OCI-LY3 (cell line): ENCODE measurements at regions not wholly inside any gene's neighbourhood (a gene's known extent, or its start where the extent isn't known, plus 50 kb on each side); places are given as distances from the start of the nearest gene placed in this dataset.

ENCODE experiments used
- H2AFZ ChIP-seq: fragments of 200-600, 300-600 bp; shearing (Covaris generic); 2 replicates; pipeline ENCODE4 v1.6.0; 2014; ENCODE audit warnings: antibody characterized with exemption, low read depth, low read length
- H3K27ac ChIP-seq: fragments of 200-600, 300-600 bp; sonication (generic); 2 replicates; pipeline ENCODE4 v1.5.1; 2014; ENCODE audit warnings: mild to moderate bottlenecking, low read length, moderate library complexity, mixed read lengths
- H3K27me3 ChIP-seq: fragments of 200-600, 300-600 bp; sonication (generic); 2 replicates; pipeline ENCODE4 v1.6.1; 2014; ENCODE audit warnings: low read depth, low read length, mixed read lengths
- H3K36me3 ChIP-seq: fragments of 200-600, 300-600 bp; sonication (generic); replicated peaks from 2 replicates; pipeline ENCODE3; 2014; ENCODE audit warnings: low read depth, low read length, mixed read lengths
- H3K4me1 ChIP-seq: fragments of 300-600, 200-600 bp; sonication (generic); 2 replicates; pipeline ENCODE4 v1.6.1; 2014; ENCODE audit warnings: low read length, mixed read lengths
- H3K4me2 ChIP-seq: fragments of 200-600, 300-600 bp; sonication (generic); 2 replicates; pipeline ENCODE4 v1.6.1; 2014; ENCODE audit warnings: low read length, mixed read lengths
- H3K4me3 ChIP-seq: fragments of 300-600, 200-600 bp; sonication (generic); 2 replicates; pipeline ENCODE4 v1.5.1; 2014; ENCODE audit warnings: antibody characterized with exemption, mild to moderate bottlenecking, low read length, moderate library complexity
- H3K79me2 ChIP-seq: fragments of 300-600, 200-600 bp; shearing (Covaris generic); 2 replicates; pipeline ENCODE4 v1.6.1; 2014; ENCODE audit warnings: mild to moderate bottlenecking, low read length, mixed read lengths
- H3K9ac ChIP-seq: fragments of 300-600, 200-600 bp; shearing (Covaris generic); 2 replicates; pipeline ENCODE4 v1.6.0; 2014; ENCODE audit warnings: mild to moderate bottlenecking, low read length, moderate library complexity
- H3K9me3 ChIP-seq: fragments of 200-600, 300-600 bp; shearing (Covaris generic); 2 replicates; pipeline ENCODE4 v1.6.1; 2014; ENCODE audit warnings: low read length, mixed read lengths; ENCODE audit not compliant: insufficient read depth
- H4K20me1 ChIP-seq: fragments of 200-600, 300-600 bp; sonication (generic); 2 replicates; pipeline ENCODE4 v1.6.1; 2016; ENCODE audit warnings: low read length, mixed read lengths; ENCODE audit not compliant: insufficient read depth
- EZH2phosphoT487 ChIP-seq: fragments of 200-600 bp; shearing (Covaris generic); IDR thresholded peaks from 2 replicates; pipeline ENCODE4 v1.6.1; 2018; ENCODE audit warnings: antibody characterized with exemption, mixed run types, low read depth
- TF ChIP-seq, protein P1 (sequence below): fragments of 200-600, 300-600 bp; sonication (generic); IDR thresholded peaks from 2 replicates; pipeline ENCODE4 v1.5.1; 2014; ENCODE audit warnings: antibody characterized with exemption, low read length, low read depth

DNA sequence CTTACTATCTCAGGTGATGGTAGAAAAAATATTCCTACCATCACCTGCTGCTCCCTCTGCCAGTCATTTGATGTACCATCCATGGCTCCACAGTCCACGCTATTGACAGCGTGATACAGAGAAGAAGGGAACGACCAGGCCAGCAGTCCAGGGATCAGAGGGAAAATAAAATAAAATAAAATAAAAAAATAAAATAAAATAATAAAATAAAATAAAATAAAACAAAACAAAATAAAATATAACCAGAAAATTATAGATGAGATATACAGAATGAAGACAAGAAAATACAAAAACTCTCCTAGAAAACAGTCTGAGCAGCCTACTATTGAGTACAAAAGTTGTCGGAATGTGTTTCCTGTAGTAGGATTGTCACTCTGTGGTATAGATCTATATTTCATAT, 619.4 kb upstream of the TMPRSS15 start:
- no peak for TF ChIP-seq EZH2phosphoT487
- TF ChIP-seq, protein P1, sequence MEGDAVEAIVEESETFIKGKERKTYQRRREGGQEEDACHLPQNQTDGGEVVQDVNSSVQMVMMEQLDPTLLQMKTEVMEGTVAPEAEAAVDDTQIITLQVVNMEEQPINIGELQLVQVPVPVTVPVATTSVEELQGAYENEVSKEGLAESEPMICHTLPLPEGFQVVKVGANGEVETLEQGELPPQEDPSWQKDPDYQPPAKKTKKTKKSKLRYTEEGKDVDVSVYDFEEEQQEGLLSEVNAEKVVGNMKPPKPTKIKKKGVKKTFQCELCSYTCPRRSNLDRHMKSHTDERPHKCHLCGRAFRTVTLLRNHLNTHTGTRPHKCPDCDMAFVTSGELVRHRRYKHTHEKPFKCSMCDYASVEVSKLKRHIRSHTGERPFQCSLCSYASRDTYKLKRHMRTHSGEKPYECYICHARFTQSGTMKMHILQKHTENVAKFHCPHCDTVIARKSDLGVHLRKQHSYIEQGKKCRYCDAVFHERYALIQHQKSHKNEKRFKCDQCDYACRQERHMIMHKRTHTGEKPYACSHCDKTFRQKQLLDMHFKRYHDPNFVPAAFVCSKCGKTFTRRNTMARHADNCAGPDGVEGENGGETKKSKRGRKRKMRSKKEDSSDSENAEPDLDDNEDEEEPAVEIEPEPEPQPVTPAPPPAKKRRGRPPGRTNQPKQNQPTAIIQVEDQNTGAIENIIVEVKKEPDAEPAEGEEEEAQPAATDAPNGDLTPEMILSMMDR: no peak

DNA sequence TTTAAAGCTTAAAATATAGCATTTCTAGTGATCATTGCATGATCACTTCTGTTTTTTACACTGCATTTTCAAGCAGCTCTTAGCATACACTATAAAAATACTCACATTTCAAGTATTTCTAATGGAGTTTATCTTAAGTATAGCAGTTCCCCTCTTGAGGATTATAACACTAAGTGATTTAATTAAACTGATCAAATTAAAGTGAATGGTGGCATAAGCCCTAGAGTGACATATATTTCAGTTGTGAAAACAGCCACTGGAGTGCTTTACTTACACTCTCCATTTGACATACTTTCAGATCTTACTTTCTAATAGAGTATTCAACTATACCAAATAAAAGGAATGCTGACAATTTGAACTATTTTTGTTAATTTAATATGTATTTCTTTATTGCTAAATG, 623.3 kb upstream of the TMPRSS15 start:
- Histone ChIP-seq H3K27me3 (no peaks in the 10 kb centered on the region), H3K4me3 (no peak overlapping the region), H3K79me2 (no peaks in the 10 kb centered on the region), H3K9me3 (no peaks in the 10 kb centered on the region), H3K36me3 (no peaks in the 10 kb centered on the region), H3K9ac (no peak overlapping the region), H4K20me1 (no peaks in the 10 kb centered on the region), H3K4me2 (no peak overlapping the region), H3K4me1 (no peaks in the 10 kb centered on the region), H2AFZ (no peak overlapping the region), H3K27ac (no peak overlapping the region)
- TF ChIP-seq EZH2phosphoT487: no peak
- TF ChIP-seq, protein P1: no peak

More for the DNA sequence above, 619.4 kb upstream of the TMPRSS15 start:
- Histone ChIP-seq H3K9ac (no peak overlapping the region), H3K36me3 (no peaks in the 10 kb centered on the region), H3K27me3 (no peaks in the 10 kb centered on the region), H3K9me3 (no peaks in the 10 kb centered on the region), H3K4me1 (no peaks in the 10 kb centered on the region), H4K20me1 (no peaks in the 10 kb centered on the region), H3K79me2 (no peaks in the 10 kb centered on the region), H3K4me2 (no peak overlapping the region), H3K27ac (no peak overlapping the region), H3K4me3 (no peak overlapping the region), H2AFZ (no peak overlapping the region)

DNA sequence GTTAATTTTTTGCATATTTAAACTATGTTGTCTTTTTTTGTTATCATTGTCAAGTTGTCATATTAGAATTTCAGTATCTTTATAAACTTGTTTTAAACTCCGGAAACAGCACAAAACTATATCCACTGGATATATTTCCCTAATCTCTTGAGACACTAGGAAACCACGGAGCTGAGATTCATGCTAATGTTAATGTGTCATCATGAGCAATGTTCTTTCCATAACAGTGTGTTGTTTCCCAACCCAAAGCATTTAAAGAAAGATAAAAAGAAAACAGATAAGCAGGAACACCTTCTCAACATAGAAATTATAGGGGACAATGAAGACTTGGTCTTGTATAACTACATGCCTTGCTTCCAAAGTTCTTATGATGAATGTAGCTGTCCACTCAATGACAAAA, 626.2 kb upstream of the TMPRSS15 start:
- Histone ChIP-seq H3K4me1 (no peaks in the 10 kb centered on the region), H3K4me3 (no peak overlapping the region), H4K20me1 (no peaks in the 10 kb centered on the region), H3K79me2 (no peaks in the 10 kb centered on the region), H3K9ac (no peak overlapping the region), H3K4me2 (no peak overlapping the region), H3K9me3 (no peaks in the 10 kb centered on the region), H3K27me3 (no peaks in the 10 kb centered on the region), H3K27ac (no peak overlapping the region), H2AFZ (no peak overlapping the region), H3K36me3 (no peaks in the 10 kb centered on the region)
- TF ChIP-seq, protein P1: no peak
- TF ChIP-seq EZH2phosphoT487: no peak

DNA sequence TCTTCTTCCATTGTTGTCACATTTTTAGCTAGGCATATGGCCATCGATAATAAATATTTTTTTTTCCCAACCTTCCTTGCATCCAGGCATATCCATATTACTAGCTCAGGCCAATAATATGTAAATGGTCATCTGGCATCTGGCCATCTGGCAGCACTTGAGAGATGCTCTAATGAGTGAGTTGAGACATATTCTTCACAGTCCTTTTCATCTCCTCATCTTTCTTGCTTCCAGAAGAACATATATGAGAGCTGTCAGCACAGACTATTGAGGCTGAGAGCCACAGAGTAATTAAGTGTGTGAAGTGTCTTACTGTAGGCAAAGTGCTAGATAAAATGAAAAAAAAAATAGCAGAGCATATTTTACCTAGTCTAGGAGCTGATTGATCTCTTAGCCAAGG, 628.4 kb upstream of the TMPRSS15 start:
- Histone ChIP-seq H3K36me3 (no peaks in the 10 kb centered on the region), H3K9me3 (no peaks in the 10 kb centered on the region), H3K79me2 (no peaks in the 10 kb centered on the region), H4K20me1 (no peaks in the 10 kb centered on the region), H3K27ac (no peak overlapping the region), H3K4me2 (no peak overlapping the region), H3K27me3 (no peaks in the 10 kb centered on the region), H2AFZ (no peak overlapping the region), H3K4me1 (no peaks in the 10 kb centered on the region), H3K4me3 (no peak overlapping the region), H3K9ac (no peak overlapping the region)
- no peak for TF ChIP-seq EZH2phosphoT487
- TF ChIP-seq, protein P1: no peak
